HCT116 (cell line): ENCODE measurements at regions not wholly inside any gene's neighbourhood (a gene's known extent, or its start where the extent isn't known, plus 50 kb on each side); places are given as distances from the start of the nearest gene placed in this dataset.

Experiments
- ATAC-seq: fragments of 200-7000 bp; cut with Tn5 transposase; 2 replicates; pipeline ENCODE4 v1.9.1; 2020; ENCODE audit warnings: mild to moderate bottlenecking, moderate library complexity
- BruUV-seq: library from RNA; stranded (reverse); fragments of 400-500 nt; replicated peaks from 2 replicates; lab custom pipeline; 2021; lab: Mats Ljungman, UMichigan
- CTCF ChIA-PET: fragments of 300-600 bp; sonication (Branson Sonifier 250); formaldehyde crosslinking; loops from one replicate; lab custom pipeline; 2021; ENCODE audit warnings: antibody characterized with exemption; lab: Charles Lee
- POLR2A ChIA-PET: fragments of 300-600, 350-600 bp; sonication (Branson Sonifier 250); formaldehyde crosslinking; loops from one replicate; lab custom pipeline; 2021; ENCODE audit warnings: antibody characterized with exemption; lab: Charles Lee
- RAD21 ChIA-PET, 2 experiments: fragments of 300-600 bp; sonication (Branson Sonifier 250); formaldehyde crosslinking; loops; one replicate each; lab custom pipeline; 2023; ENCODE audit warnings: low total read pairs in 2 of 2; ENCODE audit not compliant: uncharacterized antibody in 2 of 2, unreplicated experiment in 2 of 2, low non-redundant PET in 1 of 2; lab: Charles Lee
- DNase-seq: peaks from one replicate; pipeline ENCODE4 v3.0.0-alpha.2; 2010; ENCODE audit warnings: low read depth, low spot score
- H2AFZ ChIP-seq: fragments of 200-600 bp; shearing (Covaris generic), sonication (generic); 2 replicates; pipeline ENCODE4 v1.6.1; 2017; ENCODE audit warnings: low read depth, mixed run types, mixed read lengths, antibody characterized with exemption, low read length; ENCODE audit not compliant: poor library complexity, severe bottlenecking
- H3K27ac ChIP-seq: 2 replicates; pipeline ENCODE4 v1.5.1; 2012; ENCODE audit warnings: low read depth, low read length
- H3K27me3 ChIP-seq: fragments of 200-600 bp; sonication (generic); 2 replicates; pipeline ENCODE4 v1.6.1; 2016; ENCODE audit warnings: mixed run types, low read length, mixed read lengths; ENCODE audit not compliant: insufficient read depth
- H3K36me3 ChIP-seq, 2 experiments: fragments of 200-500 bp in 1 of 2; fragments of 200-600 bp in 1 of 2; sonication (Bioruptor generic) in 1 of 2; sonication (generic) in 1 of 2; 2 replicates each; pipeline versions ENCODE4 v1.5.1 to v1.6.1; 2014 to 2016; ENCODE audit warnings: low read length in 2 of 2, inconsistent platforms in 1 of 2, mixed read lengths in 1 of 2, mixed run types in 1 of 2; ENCODE audit not compliant: insufficient read depth in 2 of 2, control insufficient read depth in 1 of 2
- H3K4me1 ChIP-seq, 2 experiments: fragments of 200-600 bp in 1 of 2; sonication (generic) in 1 of 2; 2 replicates each; pipeline versions ENCODE4 v1.5.1 to v1.6.1; 2012 to 2017; ENCODE audit warnings: low read length in 2 of 2, inconsistent platforms in 1 of 2, mild to moderate bottlenecking in 1 of 2, mixed read lengths in 1 of 2, mixed run types in 1 of 2, moderate library complexity in 1 of 2; ENCODE audit not compliant: insufficient read depth in 2 of 2, control insufficient read depth in 1 of 2
- H3K4me2 ChIP-seq: fragments of 200-600 bp; sonication (generic); 2 replicates; pipeline ENCODE4 v1.6.1; 2017; ENCODE audit warnings: mixed run types, low read length, mixed read lengths
- H3K4me3 ChIP-seq, 2 experiments: fragments of 200-600 bp in 1 of 2; sonication (generic) in 1 of 2; replicated peaks in 1 of 2; 2 replicates each; pipeline ENCODE4 v1.5.1; 2011 to 2016; ENCODE audit warnings: low read length in 2 of 2, control low read depth in 1 of 2, low read depth in 1 of 2, mild to moderate bottlenecking in 1 of 2, mixed read lengths in 1 of 2, mixed run types in 1 of 2
- H3K79me2 ChIP-seq: fragments of 200-600 bp; sonication (generic); 2 replicates; pipeline ENCODE4 v1.6.1; 2017; ENCODE audit warnings: mild to moderate bottlenecking, mixed run types, low read length, moderate library complexity, mixed read lengths; ENCODE audit not compliant: insufficient read depth
- H3K9ac ChIP-seq: fragments of 200-600 bp; sonication (generic); 2 replicates; pipeline ENCODE4 v1.6.1; 2016; ENCODE audit warnings: low read length, mixed read lengths
- H3K9me2 ChIP-seq: fragments of 200-600 bp; sonication (generic), shearing (Covaris generic); 2 replicates; pipeline ENCODE4 v1.6.1; 2017; ENCODE audit warnings: mixed run types, mild to moderate bottlenecking, moderate library complexity; ENCODE audit not compliant: insufficient read depth
- H3K9me3 ChIP-seq, 2 experiments: fragments of 200-500 bp in 1 of 2; fragments of 200-600 bp in 1 of 2; sonication (Bioruptor generic) in 1 of 2; sonication (generic) in 1 of 2; 2 replicates each; pipeline ENCODE4 v1.6.1; 2014 to 2017; ENCODE audit warnings: low read length in 2 of 2, mixed read lengths in 2 of 2, inconsistent platforms in 1 of 2, low read depth in 1 of 2, mild to moderate bottlenecking in 1 of 2, mixed run types in 1 of 2, moderate library complexity in 1 of 2; ENCODE audit not compliant: control insufficient read depth in 1 of 2, insufficient read depth in 1 of 2
- H4K20me1 ChIP-seq: fragments of 200-600 bp; sonication (generic), shearing (Covaris generic); 2 replicates; pipeline ENCODE4 v1.6.1; 2017; ENCODE audit warnings: mixed run types, mild to moderate bottlenecking, moderate library complexity; ENCODE audit not compliant: insufficient read depth
- CEBPB ChIP-seq: IDR thresholded peaks from 2 replicates; pipeline ENCODE4 v1.6.1; 2012; ENCODE audit warnings: low read depth
- FOSL1 ChIP-seq: IDR thresholded peaks from 2 replicates; pipeline ENCODE4 v1.6.1; 2012; ENCODE audit warnings: low read depth
- POLR2AphosphoS5 ChIP-seq: IDR thresholded peaks from 2 replicates; pipeline ENCODE4 v1.6.1; 2011; ENCODE audit warnings: mild to moderate bottlenecking, low read depth, low read length, moderate library complexity
- SP1 ChIP-seq: IDR thresholded peaks from 2 replicates; pipeline ENCODE4 v1.6.1; 2012; ENCODE audit warnings: low read depth
- TCF7L2 ChIP-seq: IDR thresholded peaks from 2 replicates; pipeline ENCODE4 v1.7.0; 2011; ENCODE audit warnings: borderline replicate concordance, inconsistent platforms; ENCODE audit not compliant: insufficient read depth, insufficient read length; ENCODE audit errors: extremely low read depth
- ZFX ChIP-seq: fragments of 450-650 bp; IDR thresholded peaks from 2 replicates; pipeline ENCODE4 v1.6.1; 2017
- intact Hi-C: fragments of 100-400 bp; cut with micrococcal nuclease; formaldehyde crosslinking; loops from 2 replicates; pipeline ENCODE4 v1.10.0; 2022
- TF ChIP-seq, protein P1 (sequence below), 3 experiments: fragments of 200-600 bp in 1 of 3; sonication (generic) in 1 of 3; IDR thresholded peaks in 2 of 3; conservative IDR thresholded peaks in 1 of 3; 2 replicates each; pipeline ENCODE4 v1.5.1; 2012 to 2017; ENCODE audit warnings: low read depth in 2 of 3, low read length in 2 of 3, antibody characterized with exemption in 1 of 3, borderline replicate concordance in 1 of 3, control low read depth in 1 of 3, mild to moderate bottlenecking in 1 of 3, mixed read lengths in 1 of 3, mixed run types in 1 of 3, moderate library complexity in 1 of 3; ENCODE audit not compliant: insufficient read depth in 1 of 3

DNA sequence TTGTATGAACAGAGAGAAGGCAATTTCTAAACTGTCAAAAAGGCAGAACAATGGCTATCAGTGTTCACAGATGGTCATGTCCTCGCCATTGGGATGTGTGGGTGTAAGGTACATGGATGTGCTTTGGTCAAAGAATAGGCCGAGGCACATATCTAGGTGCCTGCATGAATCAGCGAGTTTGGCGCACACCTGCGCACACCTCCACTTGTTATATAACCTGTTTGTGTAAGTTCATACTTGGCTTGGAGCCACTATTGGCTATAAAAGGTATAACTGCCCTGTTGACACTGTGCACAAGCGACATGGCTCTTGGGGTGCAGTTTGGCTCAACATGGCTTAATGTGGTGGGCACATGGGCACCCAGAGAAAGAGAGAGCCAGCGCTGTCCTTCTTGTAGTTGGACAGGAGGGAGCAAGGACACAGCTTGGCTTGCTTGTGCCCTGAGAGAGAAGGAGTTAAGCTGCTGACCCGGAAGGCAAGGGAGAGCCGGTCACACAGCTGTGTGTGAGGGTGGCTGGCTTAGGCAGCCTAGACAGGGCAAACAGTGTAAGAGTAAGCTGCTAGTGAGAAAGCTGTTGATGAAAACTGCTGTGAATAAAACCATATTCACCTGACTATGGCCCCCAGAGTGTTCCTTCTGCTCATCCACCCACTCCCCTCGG is 499.1 kb downstream of the KCNJ2 start:
- ChIA-PET POLR2A (no interaction called here), CTCF (no interaction called here), RAD21 (no interaction called here)
- no peaks in the 10 kb centered on the region for H3K79me2 ChIP-seq
- H2AFZ ChIP-seq = no peak overlapping the region
- no peak overlapping the region for H3K9ac ChIP-seq
- no peaks in the 10 kb centered on the region for H3K27me3 ChIP-seq
- H3K4me1 ChIP-seq = no peaks in the 10 kb centered on the region
- no TSS peak for BruUV-seq
- no peak for DNase-seq
- H3K4me3 ChIP-seq = no peak overlapping the region
- H3K9me3 ChIP-seq = no peaks in the 10 kb centered on the region
- TF ChIP-seq SP1 (no peak), CEBPB (no peak), FOSL1 (no peak), TCF7L2 (no peak), POLR2AphosphoS5 (no peak), ZFX (no peak)
- TF ChIP-seq, protein P1, sequence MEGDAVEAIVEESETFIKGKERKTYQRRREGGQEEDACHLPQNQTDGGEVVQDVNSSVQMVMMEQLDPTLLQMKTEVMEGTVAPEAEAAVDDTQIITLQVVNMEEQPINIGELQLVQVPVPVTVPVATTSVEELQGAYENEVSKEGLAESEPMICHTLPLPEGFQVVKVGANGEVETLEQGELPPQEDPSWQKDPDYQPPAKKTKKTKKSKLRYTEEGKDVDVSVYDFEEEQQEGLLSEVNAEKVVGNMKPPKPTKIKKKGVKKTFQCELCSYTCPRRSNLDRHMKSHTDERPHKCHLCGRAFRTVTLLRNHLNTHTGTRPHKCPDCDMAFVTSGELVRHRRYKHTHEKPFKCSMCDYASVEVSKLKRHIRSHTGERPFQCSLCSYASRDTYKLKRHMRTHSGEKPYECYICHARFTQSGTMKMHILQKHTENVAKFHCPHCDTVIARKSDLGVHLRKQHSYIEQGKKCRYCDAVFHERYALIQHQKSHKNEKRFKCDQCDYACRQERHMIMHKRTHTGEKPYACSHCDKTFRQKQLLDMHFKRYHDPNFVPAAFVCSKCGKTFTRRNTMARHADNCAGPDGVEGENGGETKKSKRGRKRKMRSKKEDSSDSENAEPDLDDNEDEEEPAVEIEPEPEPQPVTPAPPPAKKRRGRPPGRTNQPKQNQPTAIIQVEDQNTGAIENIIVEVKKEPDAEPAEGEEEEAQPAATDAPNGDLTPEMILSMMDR (IDR thresholded peaks at IDR 0.05 in 2 of 3, conservative IDR thresholded peaks at IDR 0.05 in 1 of 3; ENCODE audit: borderline replicate concordance in 1 of 3, insufficient read depth in 1 of 3, low read depth in 2 of 3, low read length in 2 of 3) = no peak
- H3K9me2 ChIP-seq = no peaks in the 10 kb centered on the region
- H3K36me3 ChIP-seq = no peaks in the 10 kb centered on the region
- intact Hi-C loops = no loop called here
- H3K27ac ChIP-seq = no peak overlapping the region
- H3K4me2 ChIP-seq = no peak overlapping the region
- no peaks in the 10 kb centered on the region for H4K20me1 ChIP-seq
- no peak for ATAC-seq
